NCI-H524 treated with DMSO at 0.1 percent for 48 hours (cell line): ENCODE measurements at regions not wholly inside any gene's neighbourhood (a gene's known extent, or its start where the extent isn't known, plus 50 kb on each side); places are given as distances from the start of the nearest gene placed in this dataset.
"Not testable (repeated sequence)": the region's sequence is repeated elsewhere in the genome, so short reads cannot be mapped to it uniquely, and the experiment has no call there.

Experiments
- DNase-seq: peaks from one replicate; lab custom pipeline; 2025; lab: John Stamatoyannopoulos, UW

DNA sequence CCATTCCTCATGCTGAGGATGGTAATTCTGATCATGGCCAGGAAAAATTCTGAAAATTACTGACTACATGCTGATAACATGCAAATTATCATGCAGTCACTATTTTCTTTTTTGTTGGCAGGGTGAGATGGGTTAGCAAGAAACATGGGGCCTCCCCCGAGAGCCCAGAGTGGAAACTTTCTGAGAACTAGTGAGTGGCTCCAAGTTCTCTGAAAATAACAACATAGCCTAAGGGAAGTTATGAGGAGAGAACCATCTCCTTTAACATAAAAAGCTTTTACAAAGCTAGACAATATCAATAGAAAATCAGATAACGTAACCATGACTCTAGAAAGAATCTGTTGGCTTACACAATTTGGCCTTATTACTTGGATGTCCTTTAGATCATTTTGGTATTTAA, 254.2 kb downstream of the PLOD2 start:
- DNase-seq, result no peak

DNA sequence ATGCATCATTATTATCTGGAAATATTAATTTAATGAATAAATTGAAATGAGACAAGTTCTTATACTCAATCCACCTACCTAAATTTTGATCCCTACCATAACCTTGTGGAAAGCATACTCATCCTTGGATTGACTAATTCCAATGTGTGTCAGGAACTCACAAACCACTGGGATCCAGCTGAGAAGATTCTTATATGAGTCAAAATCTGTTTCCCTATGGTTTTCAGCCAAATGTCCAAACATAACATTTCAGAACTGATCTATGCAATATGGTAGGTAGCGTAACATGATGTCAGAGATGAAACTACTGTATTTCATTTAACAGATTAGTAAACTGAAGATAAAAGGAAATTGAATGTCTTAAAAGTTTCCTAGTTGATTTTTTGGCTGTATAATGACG, 250.0 kb downstream of the PLOD2 start:
- no peak for DNase-seq

DNA sequence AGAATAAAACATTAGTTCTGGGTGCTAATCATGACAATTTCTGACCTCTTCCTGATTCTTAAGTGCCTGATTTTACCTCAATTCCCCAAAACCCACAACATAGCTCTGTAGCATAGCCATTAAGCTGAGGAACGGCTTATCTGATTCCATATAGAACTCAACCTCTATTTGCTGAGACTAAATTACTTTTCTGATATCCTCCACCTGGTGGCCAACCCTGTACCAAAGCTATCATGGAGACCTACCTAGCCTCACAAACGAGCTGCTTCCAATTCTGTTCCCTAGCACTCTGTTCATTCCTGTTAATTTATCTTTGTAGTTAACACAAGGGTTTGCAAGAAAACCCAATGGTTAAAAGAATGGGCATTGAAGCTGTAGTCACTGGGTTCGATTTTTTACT, 245.2 kb downstream of the PLOD2 start:
- DNase-seq, result no peak

DNA sequence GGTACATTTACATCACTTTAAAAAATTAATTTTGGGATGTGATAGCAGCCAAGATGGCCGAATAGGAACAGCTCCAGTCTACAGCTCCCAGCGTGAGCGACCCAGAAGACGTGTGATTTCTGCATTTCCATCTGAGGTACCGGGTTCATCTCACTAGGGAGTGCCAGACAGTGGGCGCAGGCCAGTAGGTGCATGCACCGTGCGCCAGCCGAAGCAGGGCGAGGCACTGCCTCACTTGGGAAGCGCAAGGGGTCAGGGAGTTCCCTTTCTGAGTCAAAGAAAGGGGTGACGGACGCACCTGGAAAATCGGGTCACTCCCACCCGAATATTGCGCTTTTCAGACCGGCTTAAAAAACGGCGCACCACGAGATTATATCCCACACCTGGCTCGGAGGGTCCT, 233.2 kb downstream of the PLOD2 start:
- DNase-seq, result not testable (repeated sequence)

DNA sequence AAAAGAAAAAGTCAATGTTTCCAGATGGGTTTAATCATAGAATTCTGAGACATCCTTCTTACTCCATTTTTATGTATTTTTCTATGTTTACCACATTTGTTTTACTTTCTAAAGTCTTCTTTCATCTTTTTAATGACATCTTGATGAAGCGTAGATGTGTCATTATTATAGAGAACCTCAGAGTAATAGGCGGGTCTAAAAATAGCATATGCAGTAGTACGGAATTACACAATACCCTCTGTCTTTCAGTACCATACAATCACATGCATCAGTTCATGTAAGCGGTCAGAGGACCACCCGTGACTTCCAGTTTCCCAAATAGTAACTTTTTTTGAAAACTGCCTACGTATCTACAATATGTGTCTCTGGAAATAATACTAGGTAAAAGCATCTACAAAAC, 224.0 kb downstream of the PLOD2 start:
- no peak for DNase-seq

DNA sequence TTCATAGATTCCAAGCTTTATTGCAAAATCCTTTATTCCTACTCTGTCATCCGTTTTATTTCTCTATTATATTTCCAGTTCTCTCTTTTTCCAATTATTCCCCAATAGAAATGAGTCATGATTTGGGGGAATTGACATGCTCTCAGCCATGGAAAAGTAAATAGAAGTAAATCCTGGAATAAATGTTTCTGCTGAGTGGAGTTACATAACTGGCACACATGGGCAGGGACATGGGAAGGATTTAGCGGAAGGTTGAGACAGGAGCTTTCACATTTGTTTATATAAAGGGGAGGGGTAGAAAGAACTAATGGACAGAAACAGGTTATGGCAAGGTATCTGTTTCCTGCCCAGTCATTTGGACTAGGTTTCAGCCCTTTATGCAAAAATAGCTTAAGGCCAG, 221.6 kb downstream of the PLOD2 start:
- no peak for DNase-seq

DNA sequence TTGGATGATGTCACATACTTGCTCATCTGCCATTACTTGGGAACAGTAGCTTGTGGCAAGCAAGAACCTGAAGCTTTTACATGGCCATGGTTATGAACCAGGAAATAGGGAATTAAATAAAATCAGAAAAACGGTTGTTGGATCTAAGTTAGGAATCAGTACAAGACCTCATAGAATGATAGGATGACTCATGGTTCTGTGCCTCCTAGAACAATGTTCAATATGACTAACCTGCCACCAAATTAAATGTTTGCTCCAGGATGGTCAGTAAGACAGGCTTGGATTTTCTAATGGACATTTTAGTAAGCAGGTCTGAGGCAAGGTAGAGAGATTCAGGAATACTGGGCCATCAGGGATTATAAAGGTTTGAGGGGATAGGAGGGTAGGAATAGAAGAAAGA, 218.9 kb downstream of the PLOD2 start:
- no peak for DNase-seq

DNA sequence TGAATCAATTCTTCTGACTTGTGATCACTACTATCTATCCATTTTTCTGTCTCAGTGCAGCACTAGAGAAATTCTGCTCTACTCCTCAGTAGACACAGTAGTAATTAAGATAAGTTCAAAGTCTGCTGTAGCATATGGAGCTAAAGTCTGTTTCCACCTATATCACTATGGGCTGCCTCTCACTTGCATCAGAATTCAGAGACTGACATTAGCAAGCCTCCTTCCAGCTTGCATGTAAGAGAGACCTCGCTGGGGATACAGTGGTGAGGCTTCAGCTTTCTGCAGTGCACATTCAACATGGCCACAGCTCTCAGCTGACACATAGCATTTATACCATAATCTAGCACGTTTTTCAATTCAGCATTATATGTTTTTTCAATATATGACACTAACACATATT, 217.0 kb downstream of the PLOD2 start:
- DNase-seq, result no peak

DNA sequence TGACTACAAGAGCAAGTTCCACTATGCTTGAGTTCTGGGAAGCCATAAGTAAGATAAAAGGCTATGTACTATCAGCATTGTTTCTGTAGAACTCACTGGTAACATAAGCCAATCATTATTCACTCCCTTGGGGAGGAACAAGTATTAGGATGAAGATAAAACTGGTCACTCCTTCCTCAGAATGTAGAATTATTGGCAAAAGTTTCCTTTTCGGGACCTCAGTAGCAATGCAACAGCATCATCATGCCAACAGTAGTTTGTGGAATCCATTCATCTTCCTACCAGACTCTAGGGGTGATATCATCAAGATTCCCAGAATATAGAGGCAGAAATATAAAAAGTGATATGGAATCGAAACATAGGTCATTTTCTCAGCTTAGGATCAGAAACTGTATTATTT, 209.5 kb downstream of the PLOD2 start:
- no peak for DNase-seq

DNA sequence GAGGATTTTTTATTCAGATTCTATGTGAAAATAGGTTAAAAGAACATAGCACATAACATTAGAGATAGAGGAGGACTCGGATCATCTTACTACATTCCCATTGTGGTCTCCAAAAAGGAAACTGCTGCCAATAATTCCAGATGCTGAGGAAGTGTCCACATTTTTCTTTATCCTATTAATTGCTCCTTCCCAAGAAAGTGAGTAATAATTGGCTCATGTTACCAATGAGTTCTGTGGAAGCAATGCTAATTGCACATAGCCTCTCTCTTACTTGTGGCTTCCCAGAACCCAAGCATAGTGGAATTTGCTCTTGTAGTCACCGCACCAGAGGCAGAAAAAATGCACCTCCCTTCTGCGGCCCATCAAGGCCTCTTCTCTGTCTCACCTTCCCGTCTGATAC, 208.4 kb downstream of the PLOD2 start:
- DNase-seq, result no peak

DNA sequence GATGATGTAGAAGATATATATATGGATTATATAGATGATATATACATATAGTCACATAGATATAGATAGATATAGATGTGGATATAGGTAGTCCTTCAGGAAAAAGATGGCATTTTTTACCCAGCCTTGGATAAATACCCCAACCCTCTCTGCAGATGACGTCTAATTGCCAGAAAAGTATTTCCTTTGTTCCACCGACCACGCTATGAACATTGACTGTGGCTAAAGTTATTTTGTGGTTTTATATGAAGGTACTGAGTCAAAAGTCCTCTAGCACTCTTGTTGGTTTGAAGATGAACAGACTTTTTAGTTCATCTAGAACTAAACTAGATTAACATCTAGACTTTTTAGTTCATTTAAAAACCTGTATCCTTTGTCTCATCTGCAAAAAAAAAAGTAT, 207.7 kb downstream of the PLOD2 start:
- DNase-seq, result no peak

DNA sequence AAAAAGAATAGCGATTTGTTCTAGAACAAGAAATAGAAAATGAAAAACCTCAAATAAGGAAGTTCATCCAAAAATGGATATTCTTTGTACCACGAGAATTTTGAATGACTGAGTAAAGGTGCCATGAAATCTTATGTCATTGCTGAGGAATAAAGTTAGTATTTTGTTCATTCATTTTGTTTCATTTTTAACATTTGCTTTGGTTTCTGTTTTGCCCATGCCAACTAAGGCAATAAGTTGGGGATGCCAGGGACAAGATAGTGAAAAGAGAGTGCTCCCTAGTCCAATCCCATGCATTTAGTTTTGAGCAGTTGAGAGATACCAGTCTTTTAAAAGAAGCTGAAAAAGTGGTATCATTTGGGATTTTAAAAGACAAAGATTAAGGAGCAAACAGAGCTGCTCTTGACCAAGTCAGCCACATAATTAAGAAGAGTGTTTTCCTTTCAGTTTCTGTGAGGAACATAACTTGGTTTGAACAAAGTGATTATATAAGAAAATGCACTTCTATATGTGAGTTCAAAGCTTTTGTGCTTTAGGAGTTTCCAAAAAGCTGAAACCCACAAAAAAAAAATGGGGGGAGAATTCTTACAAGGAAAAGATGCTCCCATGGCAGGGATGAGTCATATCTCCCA, 201.4 kb downstream of the PLOD2 start:
- no peak for DNase-seq

DNA sequence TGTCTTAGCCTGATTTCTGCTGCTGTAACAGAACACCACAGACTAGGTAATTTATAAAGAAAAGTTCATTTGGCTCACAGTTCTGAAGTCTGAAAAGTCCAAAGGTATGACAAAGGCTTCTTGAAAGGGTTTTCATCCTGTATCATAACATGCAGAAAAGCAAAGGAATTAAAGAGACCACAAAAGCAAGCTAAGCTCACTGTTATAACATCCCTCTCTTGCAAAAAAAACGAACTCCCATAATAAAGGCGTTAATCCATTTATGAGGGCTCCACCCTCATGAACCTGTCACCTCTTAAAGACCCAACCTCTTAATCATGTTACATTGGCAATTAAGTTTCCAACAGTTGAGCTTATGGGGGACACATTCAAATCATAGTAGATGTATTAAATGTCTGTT, 197.9 kb downstream of the PLOD2 start:
- DNase-seq, result no peak

DNA sequence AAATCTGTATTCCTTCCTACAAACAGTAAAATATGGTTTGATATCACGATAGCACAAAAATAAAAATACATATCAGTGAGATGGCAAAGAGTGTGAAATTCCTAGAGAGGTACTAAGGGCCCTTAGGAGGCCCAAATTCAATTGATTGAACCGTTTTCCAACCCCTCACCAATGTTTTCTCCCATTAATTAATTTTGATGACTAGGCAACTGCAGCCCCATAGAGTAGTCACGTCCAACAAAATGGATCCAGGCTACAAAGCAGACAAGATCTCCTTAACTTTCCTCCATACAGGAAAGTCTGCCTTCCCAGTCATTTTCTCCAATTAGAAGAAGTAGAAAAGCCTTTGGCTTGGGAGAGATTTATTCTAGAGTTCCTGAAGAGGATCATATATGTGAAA, 193.9 kb downstream of the PLOD2 start:
- DNase-seq, result no peak

DNA sequence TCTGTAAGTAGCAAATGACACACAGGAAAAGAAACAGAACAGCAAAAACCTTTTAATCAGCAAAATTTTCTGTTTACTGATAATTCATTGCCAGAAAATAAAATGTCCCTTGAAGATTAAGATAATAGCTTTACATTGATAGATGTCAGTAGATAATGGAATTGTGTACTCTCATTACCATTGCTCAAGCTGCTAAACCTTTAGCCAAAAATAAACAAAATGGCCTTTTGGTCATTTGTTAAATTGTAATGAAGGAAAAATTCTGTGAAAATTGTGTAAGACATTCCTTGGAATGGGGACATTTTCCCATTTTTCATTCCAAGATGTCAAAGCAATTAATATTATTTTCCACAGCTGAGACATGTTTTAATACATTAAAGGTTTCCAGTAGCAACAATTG, 189.8 kb downstream of the PLOD2 start:
- DNase-seq, result no peak

DNA sequence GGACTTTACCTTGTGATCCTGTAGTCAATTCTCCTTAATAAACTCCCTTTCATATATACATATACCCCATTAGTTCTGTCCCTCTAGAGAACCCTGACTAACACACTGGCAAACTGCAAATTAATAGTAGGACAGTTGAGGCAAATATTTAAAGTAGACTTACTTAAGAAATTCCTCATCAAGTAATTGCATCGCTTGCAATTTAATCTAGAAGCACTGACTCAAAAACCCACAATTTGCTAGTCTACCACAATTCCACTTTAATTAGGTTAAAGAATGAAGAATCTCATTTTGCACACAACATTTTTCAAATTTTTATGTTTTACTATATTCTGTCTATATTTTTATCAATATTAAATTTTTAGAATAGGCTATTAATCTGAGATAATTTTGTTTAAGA, 188.1 kb downstream of the PLOD2 start:
- DNase-seq, result no peak

DNA sequence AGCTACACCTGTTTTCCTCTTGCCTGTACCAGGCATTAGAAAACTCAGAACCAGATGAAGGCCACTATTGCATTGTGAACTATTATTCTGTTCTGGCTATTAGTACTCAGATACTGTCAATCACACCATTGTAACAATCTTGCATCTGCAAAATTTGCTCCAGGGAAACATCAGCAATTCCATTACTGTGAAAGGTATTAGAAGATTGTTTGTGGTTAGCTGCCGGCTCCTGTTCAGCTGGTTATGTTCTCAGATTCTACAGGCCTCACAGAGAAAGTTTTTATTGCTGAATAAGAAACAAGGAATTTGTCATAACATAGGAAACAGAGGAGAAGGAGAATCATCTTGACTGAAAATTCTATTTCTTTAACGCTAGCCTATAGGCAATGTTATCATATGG, 179.9 kb downstream of the PLOD2 start:
- no peak for DNase-seq

DNA sequence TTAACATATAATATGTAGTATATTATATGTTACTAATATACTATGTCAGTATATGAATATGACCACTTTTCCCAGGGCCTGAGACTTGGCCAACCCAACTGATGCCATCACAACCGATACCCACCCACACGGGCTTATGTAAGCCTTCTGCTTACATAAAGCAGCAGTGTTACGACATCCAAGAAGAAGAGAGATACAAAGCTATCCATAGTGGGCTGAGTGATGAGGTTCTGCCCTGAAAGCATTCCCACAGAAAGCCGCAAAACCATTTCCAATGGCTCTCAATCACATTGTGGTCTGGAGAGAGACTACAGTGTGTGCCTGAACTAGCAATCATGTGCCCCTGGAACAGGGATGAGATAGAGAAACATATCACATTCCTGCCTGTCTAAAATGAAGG, 177.9 kb downstream of the PLOD2 start:
- no peak for DNase-seq
